ENCODE measurements at regions not wholly inside any gene's neighbourhood (a gene's known extent, or its start where the extent isn't known, plus 50 kb on each side); places are given as distances from the start of the nearest gene placed in this dataset.

- RAD21 ChIA-PET (ENCODE audit: unreplicated experiment): no interaction called here
Observed at GRCh38 chr1:30607723-30608122, 115.7 kb downstream of the MATN1 start.

More at GRCh38 chr1:30607723-30608122, 115.7 kb downstream of the MATN1 start:
- 22% methylated on average over 5 of the region's 5 CpGs for WGBS (ENCODE audit: insufficient coverage, insufficient replicate concordance, low lambda C conversion rate, missing lambda C conversion rate)
- Histone ChIP-seq H2AFZ (ENCODE audit: control insufficient read depth, low read depth, low read length) (no peak overlapping the region), H3K4me2 (ENCODE audit: control insufficient read depth, insufficient read depth) (no peak overlapping the region), H3K4me1 (ENCODE audit: control insufficient read depth, insufficient read depth, low read length) (no peaks in the 10 kb centered on the region), H3K27ac (ENCODE audit: control insufficient read depth, insufficient read depth) (no peak overlapping the region), H3K9me3 (replicated peaks; ENCODE audit: control insufficient read depth, insufficient read depth, low read length) (no peaks in the 10 kb centered on the region), H3K36me3 (ENCODE audit: control insufficient read depth in 2 of 2, insufficient read depth in 2 of 2, low read length in 1 of 2) (no peaks in the 10 kb centered on the region), H3K4me3 (no peak overlapping the region), H3K79me2 (ENCODE audit: control insufficient read depth, insufficient read depth, low read length) (no peaks in the 10 kb centered on the region), H4K20me1 (ENCODE audit: control insufficient read depth, insufficient read depth) (no peaks in the 10 kb centered on the region), H3K9ac (ENCODE audit: control insufficient read depth, insufficient read depth, low read length) (no peak overlapping the region), H3K27me3 (replicated peaks in 1 of 2; ENCODE audit: control insufficient read depth in 2 of 2, insufficient read depth in 2 of 2, low read length in 1 of 2) (peaks cover 0 to 3% of the 10 kb centered on the region in 2 experiments; a peak in 2 of 4 replicates)
- DNase-seq (ENCODE audit: low read depth, low spot score) (no peak), ATAC-seq (no peak), FAIRE-seq (no peak)
- ChIA-PET SMC1A (ENCODE audit: uncharacterized antibody, unreplicated experiment) (no interaction called here), CTCF (no interaction called here), POLR2A (no interaction called here)
- no TSS peak for BruUV-seq (replicated peaks)
- in situ Hi-C loops (cut with MboI) (no loop called here), intact Hi-C loops (cut with micrococcal nuclease; ENCODE audit: unreplicated experiment) (no loop called here)
- TF ChIP-seq MEF2A (IDR thresholded peaks at IDR 0.05; ENCODE audit: insufficient read depth, low read depth, low read length) (no peak), PBX3 (IDR thresholded peaks at IDR 0.05; ENCODE audit: insufficient replicate concordance, low read depth, low read length) (no peak), CHD1 (IDR thresholded peaks at IDR 0.05; ENCODE audit: low read depth, low read length) (no peak), JUND (IDR thresholded peaks at IDR 0.05; ENCODE audit: low read depth, low read length) (no peak), ZBTB40 (IDR thresholded peaks at IDR 0.05; ENCODE audit: borderline replicate concordance) (no peak), BACH1 (IDR thresholded peaks at IDR 0.05; ENCODE audit: borderline replicate concordance) (no peak), NBN (IDR thresholded peaks at IDR 0.05) (no peak), MAX (IDR thresholded peaks at IDR 0.05; ENCODE audit: low read depth, low read length) (no peak), NR2C1 (IDR thresholded peaks at IDR 0.05) (no peak), RUNX3 (IDR thresholded peaks at IDR 0.05; ENCODE audit: low read length) (no peak), HCFC1 (IDR thresholded peaks at IDR 0.05; ENCODE audit: low read length) (no peak), ZZZ3 (IDR thresholded peaks at IDR 0.05; ENCODE audit: control insufficient read depth, insufficient read length, low read depth) (no peak), MYB (IDR thresholded peaks at IDR 0.05; ENCODE audit: borderline replicate concordance, low read depth, low read length) (no peak)
